22Rv1 (cell line): ENCODE measurements at regions not wholly inside any gene's neighbourhood (a gene's known extent, or its start where the extent isn't known, plus 50 kb on each side); places are given as distances from the start of the nearest gene placed in this dataset.

Source experiments
- CTCF ChIP-seq: fragments of 450-650 bp; IDR thresholded peaks from 2 replicates; pipeline ENCODE4 v1.5.1; 2017; ENCODE audit warnings: mild to moderate bottlenecking
- ZFX ChIP-seq: fragments of 450-650 bp; IDR thresholded peaks from 2 replicates; pipeline ENCODE4 v1.6.1; 2017; ENCODE audit warnings: antibody characterized with exemption, borderline replicate concordance

GRCh38 chr2:64731746-64732145, 78.0 kb upstream of the SERTAD2 start:
- TF ChIP-seq CTCF (no peak), ZFX (no peak)
